ENCODE measurements at regions not wholly inside any gene's neighbourhood (a gene's known extent, or its start where the extent isn't known, plus 50 kb on each side); places are given as distances from the start of the nearest gene placed in this dataset.

GRCh38 chr20:48262955-48263354 lies 477.7 kb upstream of the SULF2 start:
- H3K9me3 ChIP-seq = no peaks in the 10 kb centered on the region
- intact Hi-C loops (cut with DNase I; ENCODE audit: low total_unique reads) = no loop called here
- no peak for DNase-seq

GRCh38 chr20:48262466-48262865 lies 477.2 kb upstream of the SULF2 start:
- H3K4me3 ChIP-seq = no peak overlapping the region
- no peak for DNase-seq
- TF ChIP-seq CTCF (IDR thresholded peaks at IDR 0.05) = no peak
- no peaks in the 10 kb centered on the region for H3K36me3 ChIP-seq
- no peak overlapping the region for H3K27ac ChIP-seq
- intact Hi-C loops (cut with DNase I; ENCODE audit: low total_unique reads) = no loop called here
- H3K4me1 ChIP-seq = no peaks in the 10 kb centered on the region
- no peaks in the 10 kb centered on the region for H3K9me3 ChIP-seq
- H3K27me3 ChIP-seq = no peaks in the 10 kb centered on the region

More at GRCh38 chr20:48262955-48263354, 477.7 kb upstream of the SULF2 start:
- no peaks in the 10 kb centered on the region for H3K4me1 ChIP-seq
- no peaks in the 10 kb centered on the region for H3K27me3 ChIP-seq
- H3K36me3 ChIP-seq = no peaks in the 10 kb centered on the region
- H3K27ac ChIP-seq = no peak overlapping the region
- no peak overlapping the region for H3K4me3 ChIP-seq
- no peak for TF ChIP-seq CTCF (IDR thresholded peaks at IDR 0.05)

- no peak overlapping the region for H3K4me3 ChIP-seq
These were observed 476.2 kb upstream of the SULF2 start for GRCh38 chr20:48261398-48261910.

GRCh38 chr20:48260129-48260756 lies 475.0 kb upstream of the SULF2 start:
- H3K4me3 ChIP-seq = no peak overlapping the region
- H3K4me1 ChIP-seq = no peaks in the 10 kb centered on the region
- H3K36me3 ChIP-seq = no peaks in the 10 kb centered on the region
- DNase-seq = no peak
- peaks cover 0 to 7% (median 2%) of the 10 kb centered on the region in 3 donors for H3K9me3 ChIP-seq
- intact Hi-C loops (cut with DNase I; ENCODE audit: low total_unique reads) = no loop called here
- no peaks in the 10 kb centered on the region for H3K27me3 ChIP-seq
- no peak for TF ChIP-seq CTCF (IDR thresholded peaks at IDR 0.05)
- H3K27ac ChIP-seq = no peak overlapping the region

More at GRCh38 chr20:48261398-48261910, 476.2 kb upstream of the SULF2 start:
- no peaks in the 10 kb centered on the region for H3K4me1 ChIP-seq
- no peaks in the 10 kb centered on the region for H3K27me3 ChIP-seq
- no peak overlapping the region for H3K27ac ChIP-seq
- peaks cover 0 to 3% (median 2%) of the 10 kb centered on the region in 3 donors for H3K9me3 ChIP-seq
- intact Hi-C loops (cut with DNase I; ENCODE audit: low total_unique reads) = no loop called here
- no peak for DNase-seq
- TF ChIP-seq CTCF (IDR thresholded peaks at IDR 0.05) = no peak
- H3K36me3 ChIP-seq = no peaks in the 10 kb centered on the region

- Histone ChIP-seq H3K27ac (no peak overlapping the region), H3K4me3 (no peak overlapping the region), H3K4me1 (no peaks in the 10 kb centered on the region), H3K27me3 (no peaks in the 10 kb centered on the region), H3K9me3 (peaks cover 0 to 7% (median 2%) of the 10 kb centered on the region in 3 donors), H3K36me3 (no peaks in the 10 kb centered on the region)
- no peak for TF ChIP-seq CTCF (IDR thresholded peaks at IDR 0.05)
- no peak for DNase-seq
- intact Hi-C loops (cut with DNase I; ENCODE audit: low total_unique reads) = no loop called here
These were observed 474.2 kb upstream of the SULF2 start for GRCh38 chr20:48259456-48259855.
